ENCODE measurements at regions not wholly inside any gene's neighbourhood (a gene's known extent, or its start where the extent isn't known, plus 50 kb on each side); places are given as distances from the start of the nearest gene placed in this dataset.

DNA sequence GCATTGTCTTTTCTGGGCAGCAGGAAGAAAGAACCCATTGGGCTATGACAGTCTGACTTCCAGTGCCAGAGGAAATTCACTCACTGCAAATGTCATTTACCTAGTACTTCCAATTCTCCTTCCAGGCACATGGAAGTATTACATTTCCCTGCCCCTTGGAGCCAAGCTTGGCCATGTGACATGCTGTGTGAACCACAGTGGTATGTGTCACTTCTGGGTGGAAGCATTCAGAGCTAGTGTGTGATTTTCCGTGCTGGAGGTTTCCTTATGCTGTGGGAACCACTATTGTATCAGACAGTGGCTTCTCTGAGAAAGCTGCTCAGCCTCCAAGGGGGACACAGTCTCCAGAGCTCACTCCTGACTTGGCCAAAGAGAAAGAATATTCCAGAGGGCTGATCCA, 387.6 kb downstream of the CDC5L start:
- Histone ChIP-seq H4K20me1 (ENCODE audit: control insufficient read depth, extremely low read depth, insufficient read depth, low read length) (no peaks in the 10 kb centered on the region), H3K4me1 (ENCODE audit: control insufficient read depth, extremely low read depth, insufficient read depth, low read length) (no peaks in the 10 kb centered on the region), H3K36me3 (ENCODE audit: control insufficient read depth in 2 of 2, extremely low read depth in 1 of 2, insufficient read depth in 2 of 2, low read length in 2 of 2) (no peaks in the 10 kb centered on the region), H3K4me2 (ENCODE audit: control insufficient read depth, extremely low read depth, insufficient read depth, low read depth, low read length) (no peak overlapping the region), H3K27me3 (ENCODE audit: control insufficient read depth, extremely low read depth, insufficient read depth, low read length) (no peaks in the 10 kb centered on the region), H3K79me2 (ENCODE audit: control insufficient read depth, insufficient read depth, low read length) (no peaks in the 10 kb centered on the region), H3K9me1 (ENCODE audit: control insufficient read depth, extremely low read depth, insufficient read depth, low read length) (no peaks in the 10 kb centered on the region), H3K4me3 (ENCODE audit: control insufficient read depth in 2 of 3, extremely low read depth in 1 of 3, insufficient read depth in 2 of 3, low read depth in 1 of 3, low read length in 3 of 3) (no peak overlapping the region), H2AFZ (ENCODE audit: control insufficient read depth, low read length) (no peak overlapping the region), H3K27ac (ENCODE audit: control insufficient read depth, insufficient read depth, low read length) (no peak overlapping the region), H3K9ac (ENCODE audit: control insufficient read depth, extremely low read depth, insufficient read depth, low read length) (no peak overlapping the region), H3K9me3 (ENCODE audit: control insufficient read depth, low read depth, low read length) (no peaks in the 10 kb centered on the region)
- DNase-seq (ENCODE audit: low read depth, low spot score) = no peak
- TF ChIP-seq CTCF (optimal IDR thresholded peaks at IDR 0.05 in 1 of 3, IDR thresholded peaks at IDR 0.05 in 1 of 3, conservative IDR thresholded peaks at IDR 0.05 in 1 of 3; ENCODE audit: extremely low read depth in 1 of 3, insufficient read depth in 2 of 3, low read length in 3 of 3) (no peak), EZH2 (IDR thresholded peaks at IDR 0.05; ENCODE audit: low read length) (no peak)
- dilution Hi-C loops (cut with MboI; ENCODE audit: extremely low pct_ligation_motif_present, low sequenced_read_pairs) = no loop called here
- FAIRE-seq = no peak

DNA sequence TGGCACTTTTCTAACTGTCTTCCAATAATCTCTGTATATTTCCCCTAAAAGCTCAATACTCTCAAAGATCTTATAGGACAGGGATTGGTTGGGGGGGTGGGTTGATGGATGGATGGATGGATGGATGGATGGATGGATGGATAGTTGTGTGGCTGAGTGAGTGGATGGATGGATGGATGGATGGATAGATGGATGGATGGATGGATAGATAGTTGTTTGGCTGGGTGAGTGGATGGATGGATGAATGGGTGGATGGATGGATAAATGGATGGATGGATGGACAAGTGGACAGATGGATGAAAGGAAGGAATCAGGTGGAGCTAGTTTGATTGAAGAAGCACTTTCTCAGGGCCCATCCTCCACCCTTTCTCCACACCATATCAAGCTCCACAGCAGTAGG, 388.8 kb downstream of the CDC5L start:
- Histone ChIP-seq H2AFZ (ENCODE audit: control insufficient read depth, low read length) (no peak overlapping the region), H3K4me3 (ENCODE audit: control insufficient read depth in 2 of 3, extremely low read depth in 1 of 3, insufficient read depth in 2 of 3, low read depth in 1 of 3, low read length in 3 of 3) (no peak overlapping the region), H3K27me3 (ENCODE audit: control insufficient read depth, extremely low read depth, insufficient read depth, low read length) (no peaks in the 10 kb centered on the region), H3K36me3 (ENCODE audit: control insufficient read depth in 2 of 2, extremely low read depth in 1 of 2, insufficient read depth in 2 of 2, low read length in 2 of 2) (no peaks in the 10 kb centered on the region), H4K20me1 (ENCODE audit: control insufficient read depth, extremely low read depth, insufficient read depth, low read length) (no peaks in the 10 kb centered on the region), H3K9me3 (ENCODE audit: control insufficient read depth, low read depth, low read length) (no peaks in the 10 kb centered on the region), H3K4me2 (ENCODE audit: control insufficient read depth, extremely low read depth, insufficient read depth, low read depth, low read length) (no peak overlapping the region), H3K4me1 (ENCODE audit: control insufficient read depth, extremely low read depth, insufficient read depth, low read length) (no peaks in the 10 kb centered on the region), H3K9me1 (ENCODE audit: control insufficient read depth, extremely low read depth, insufficient read depth, low read length) (no peaks in the 10 kb centered on the region), H3K27ac (ENCODE audit: control insufficient read depth, insufficient read depth, low read length) (no peak overlapping the region), H3K79me2 (ENCODE audit: control insufficient read depth, insufficient read depth, low read length) (no peaks in the 10 kb centered on the region), H3K9ac (ENCODE audit: control insufficient read depth, extremely low read depth, insufficient read depth, low read length) (no peak overlapping the region)
- no peak for DNase-seq (ENCODE audit: low read depth, low spot score)
- FAIRE-seq = no peak
- TF ChIP-seq CTCF (optimal IDR thresholded peaks at IDR 0.05 in 1 of 3, IDR thresholded peaks at IDR 0.05 in 1 of 3, conservative IDR thresholded peaks at IDR 0.05 in 1 of 3; ENCODE audit: extremely low read depth in 1 of 3, insufficient read depth in 2 of 3, low read length in 3 of 3) (no peak), EZH2 (IDR thresholded peaks at IDR 0.05; ENCODE audit: low read length) (no peak)
- dilution Hi-C loops (cut with MboI; ENCODE audit: extremely low pct_ligation_motif_present, low sequenced_read_pairs) = no loop called here
